Spleen (tissue), 11 donors: ENCODE measurements at regions not wholly inside any gene's neighbourhood (a gene's known extent, or its start where the extent isn't known, plus 50 kb on each side); places are given as distances from the start of the nearest gene placed in this dataset.

Source experiments
- DNase-seq: peaks from one replicate; pipeline ENCODE4 v3.0.0-alpha.2; 2020
- H3K27ac ChIP-seq, 8 donors: fragments of 200-600 bp; sonication (generic) in 7 of 8; 1 replicate in 4 of 8; 2 replicates in 4 of 8; pipeline versions ENCODE4 v1.5.0 to v1.8.0; 2016 to 2021; ENCODE audit warnings: inconsistent platforms in 4 of 8, mild to moderate bottlenecking in 4 of 8, moderate library complexity in 1 of 8
- H3K27me3 ChIP-seq, 7 donors: fragments of 200-600 bp; sonication (generic) in 6 of 7; replicated peaks in 1 of 7; 1 replicate in 4 of 7; 2 replicates in 3 of 7; pipeline versions ENCODE4 v1.5.0 to v1.8.0; 2016 to 2021; ENCODE audit warnings: inconsistent platforms in 3 of 7, mild to moderate bottlenecking in 1 of 7
- H3K36me3 ChIP-seq, 6 donors: fragments of 200-600 bp; sonication (generic) in 5 of 6; 1 replicate in 4 of 6; 2 replicates in 2 of 6; pipeline versions ENCODE4 v1.5.0 to v1.8.0; 2016 to 2021; ENCODE audit warnings: inconsistent platforms in 2 of 6
- H3K4me1 ChIP-seq, 6 donors: fragments of 200-600 bp; sonication (generic) in 5 of 6; 1 replicate in 3 of 6; 2 replicates in 3 of 6; pipeline versions ENCODE4 v1.5.0 to v1.8.0; 2016 to 2021; ENCODE audit warnings: inconsistent platforms in 3 of 6
- H3K4me3 ChIP-seq, 8 donors: fragments of 200-600 bp; sonication (generic) in 7 of 8; 1 replicate in 4 of 8; 2 replicates in 4 of 8; pipeline versions ENCODE4 v1.5.0 to v1.8.0; 2016 to 2021; ENCODE audit warnings: inconsistent platforms in 4 of 8, mild to moderate bottlenecking in 4 of 8, moderate library complexity in 2 of 8
- H3K9me3 ChIP-seq, 8 donors: fragments of 200-600 bp; sonication (generic) in 7 of 8; 1 replicate in 4 of 8; 2 replicates in 4 of 8; pipeline versions ENCODE4 v1.5.0 to v1.8.0; 2016 to 2021; ENCODE audit warnings: inconsistent platforms in 4 of 8
- POLR2A ChIP-seq, 3 donors: fragments of 450-650 bp; IDR thresholded peaks; one replicate each; pipeline ENCODE4 v1.5.1; 2017; ENCODE audit warnings: antibody characterized with exemption in 3 of 3, mild to moderate bottlenecking in 1 of 3
- POLR2AphosphoS5 ChIP-seq, 3 donors: sonication (generic); formaldehyde crosslinking; IDR thresholded peaks; one replicate each; pipeline ENCODE4 v1.5.1; 2017; ENCODE audit warnings: antibody characterized with exemption in 3 of 3
- WGBS, 5 donors: extraction: QIAGEN DNeasy Blood & Tissue Kit in 3 of 5; methylation state at CpG; one replicate each; pipeline versions ENCODE4 v1.1.5 to v1.1.7; 2013 to 2018; 5-methylcytosine and 5-hydroxymethylcytosine counted together
- intact Hi-C: fragments of 100-400 bp; cut with DNase I; formaldehyde crosslinking; loops from one replicate; pipeline ENCODE4 v1.15.0; 2023; ENCODE audit warnings: low total_unique reads
- TF ChIP-seq, protein P1 (sequence below), 11 experiments: fragments of 200-600 bp in 7 of 11; fragments of 450-650 bp in 4 of 11; sonication (generic) in 4 of 11; IDR thresholded peaks in 8 of 11; conservative IDR thresholded peaks in 3 of 11; 1 replicate in 7 of 11; 2 replicates in 4 of 11; pipeline versions ENCODE4 v1.4.0 to v1.8.0; 2016 to 2021; ENCODE audit warnings: antibody characterized with exemption in 11 of 11, inconsistent platforms in 4 of 11, mild to moderate bottlenecking in 1 of 11
- donor health status: healthy with polysubstance abuse.
- donor health status: DM: no; HTN: no; CAD: no; lungs with moderate emphysema.
- donor health status: DM: no; HTN: no; CAD: no.
- donor health status: Bipolar disorder and iron deficiency.
- donor health status: healthy.
- donor health status: DM: no; HTN: no; CAD: no.
- donor health status: DM: yes; HTN: yes; CAD: no.

DNA sequence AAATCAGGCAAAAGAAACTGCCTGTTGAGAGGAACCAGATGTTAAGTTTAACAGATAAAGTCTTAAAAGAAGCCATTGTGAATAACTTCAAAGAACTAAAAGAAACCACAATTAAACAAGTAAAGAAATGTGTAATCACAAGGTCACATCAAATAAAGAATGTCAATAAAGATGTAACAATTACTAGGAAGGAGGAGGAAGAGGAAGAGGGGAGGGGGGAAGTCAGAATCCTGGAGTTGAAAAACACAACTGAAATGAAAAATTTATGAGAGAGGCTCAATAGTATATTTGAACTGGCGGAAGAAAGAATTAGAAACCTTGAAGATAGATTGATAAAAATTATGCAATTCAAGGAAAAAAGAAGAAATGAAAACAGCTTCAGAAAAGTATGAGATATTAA lies 88.4 kb upstream of the CRIM1 start:
- H3K27ac ChIP-seq = no peak overlapping the region
- no peaks in the 10 kb centered on the region for H3K36me3 ChIP-seq
- H3K27me3 ChIP-seq = no peaks in the 10 kb centered on the region
- TF ChIP-seq, protein P1, sequence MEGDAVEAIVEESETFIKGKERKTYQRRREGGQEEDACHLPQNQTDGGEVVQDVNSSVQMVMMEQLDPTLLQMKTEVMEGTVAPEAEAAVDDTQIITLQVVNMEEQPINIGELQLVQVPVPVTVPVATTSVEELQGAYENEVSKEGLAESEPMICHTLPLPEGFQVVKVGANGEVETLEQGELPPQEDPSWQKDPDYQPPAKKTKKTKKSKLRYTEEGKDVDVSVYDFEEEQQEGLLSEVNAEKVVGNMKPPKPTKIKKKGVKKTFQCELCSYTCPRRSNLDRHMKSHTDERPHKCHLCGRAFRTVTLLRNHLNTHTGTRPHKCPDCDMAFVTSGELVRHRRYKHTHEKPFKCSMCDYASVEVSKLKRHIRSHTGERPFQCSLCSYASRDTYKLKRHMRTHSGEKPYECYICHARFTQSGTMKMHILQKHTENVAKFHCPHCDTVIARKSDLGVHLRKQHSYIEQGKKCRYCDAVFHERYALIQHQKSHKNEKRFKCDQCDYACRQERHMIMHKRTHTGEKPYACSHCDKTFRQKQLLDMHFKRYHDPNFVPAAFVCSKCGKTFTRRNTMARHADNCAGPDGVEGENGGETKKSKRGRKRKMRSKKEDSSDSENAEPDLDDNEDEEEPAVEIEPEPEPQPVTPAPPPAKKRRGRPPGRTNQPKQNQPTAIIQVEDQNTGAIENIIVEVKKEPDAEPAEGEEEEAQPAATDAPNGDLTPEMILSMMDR (IDR thresholded peaks at IDR 0.05 in 8 of 11, conservative IDR thresholded peaks at IDR 0.05 in 3 of 11) = no peak
- TF ChIP-seq POLR2A (IDR thresholded peaks at IDR 0.05) (no peak), POLR2AphosphoS5 (IDR thresholded peaks at IDR 0.05) (no peak)
- peaks cover 0 to 23% (median 19%) of the 10 kb centered on the region in 8 donors for H3K9me3 ChIP-seq
- 92 to 100% (median 96%) methylated on average over 1 of the region's 1 CpG for WGBS, 5 donors
- no peaks in the 10 kb centered on the region for H3K4me1 ChIP-seq
- no peak overlapping the region for H3K4me3 ChIP-seq
- intact Hi-C loops = no loop called here
- no peak for DNase-seq

DNA sequence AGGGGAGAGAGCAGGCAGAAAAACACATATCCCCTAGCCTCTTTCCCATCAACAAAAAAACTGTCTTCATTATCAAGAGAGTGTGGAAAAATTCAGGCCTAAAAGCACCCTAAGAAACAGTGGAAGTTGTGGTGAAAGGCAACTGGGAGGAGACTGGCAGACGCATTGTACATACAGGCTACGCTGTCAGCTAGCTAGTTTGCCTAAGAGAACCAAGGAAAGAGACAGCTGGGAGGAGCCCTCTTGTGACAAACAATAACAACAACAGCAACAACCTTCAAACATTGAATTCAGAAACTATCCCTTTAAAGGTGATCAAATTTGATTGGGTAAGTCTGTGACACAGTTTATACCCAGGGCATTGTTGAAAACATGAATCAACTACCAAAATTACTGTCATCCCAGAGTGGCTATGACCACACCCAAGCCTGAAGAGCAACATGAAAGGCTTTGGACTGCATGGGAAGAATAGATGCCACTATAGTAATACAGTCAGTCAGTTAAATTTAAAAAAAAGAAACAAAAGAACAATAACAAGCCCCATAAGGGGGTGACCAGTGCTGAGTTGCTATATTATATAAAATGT lies 88.9 kb upstream of the CRIM1 start:
- H3K9me3 ChIP-seq = peaks cover 0 to 23% (median 19%) of the 10 kb centered on the region in 8 donors

DNA sequence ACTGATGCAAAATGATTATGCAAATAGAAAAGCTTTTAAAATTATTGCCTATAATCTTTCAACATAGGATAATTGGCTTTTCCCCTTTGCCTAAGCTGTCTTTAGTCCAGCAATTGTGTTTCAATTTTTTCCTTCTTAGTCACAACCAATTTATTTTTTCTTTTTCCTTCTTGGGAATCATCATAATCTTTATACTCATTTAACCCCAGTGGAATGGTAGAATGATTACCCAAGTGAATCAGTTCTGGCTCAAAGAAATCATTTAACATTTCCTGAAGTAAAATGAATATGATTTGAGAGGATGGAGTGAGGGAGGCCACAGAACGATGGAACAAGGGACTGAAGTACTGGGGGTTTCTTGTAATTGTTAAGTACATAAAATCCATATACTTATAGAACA lies 93.0 kb upstream of the CRIM1 start:
- no peak overlapping the region for H3K4me3 ChIP-seq
- peaks cover 0 to 17% (median 13%) of the 10 kb centered on the region in 8 donors for H3K9me3 ChIP-seq
- H3K4me1 ChIP-seq = no peaks in the 10 kb centered on the region
- H3K36me3 ChIP-seq = no peaks in the 10 kb centered on the region
- intact Hi-C loops = no loop called here
- no peaks in the 10 kb centered on the region for H3K27me3 ChIP-seq
- 76 to 88% (median 83%) methylated on average over 1 of the region's 1 CpG for WGBS, 5 donors
- DNase-seq = no peak
- TF ChIP-seq POLR2AphosphoS5 (IDR thresholded peaks at IDR 0.05) = no peak
- TF ChIP-seq, protein P1 (IDR thresholded peaks at IDR 0.05 in 8 of 11, conservative IDR thresholded peaks at IDR 0.05 in 3 of 11) = no peak
- H3K27ac ChIP-seq = no peak overlapping the region

More for the DNA sequence above, 88.9 kb upstream of the CRIM1 start:
- Histone ChIP-seq H3K27me3 (no peaks in the 10 kb centered on the region), H3K36me3 (no peaks in the 10 kb centered on the region), H3K4me1 (no peaks in the 10 kb centered on the region), H3K27ac (no peak overlapping the region), H3K4me3 (no peak overlapping the region)
- intact Hi-C loops = no loop called here
- TF ChIP-seq POLR2A (IDR thresholded peaks at IDR 0.05) = no peak
- TF ChIP-seq, protein P1 (IDR thresholded peaks at IDR 0.05 in 8 of 11, conservative IDR thresholded peaks at IDR 0.05 in 3 of 11) = no peak
- TF ChIP-seq POLR2AphosphoS5 (IDR thresholded peaks at IDR 0.05) = no peak
- WGBS, 5 donors = 90 to 98% (median 94%) methylated on average over 2 of the region's 2 CpGs
- DNase-seq = no peak

DNA sequence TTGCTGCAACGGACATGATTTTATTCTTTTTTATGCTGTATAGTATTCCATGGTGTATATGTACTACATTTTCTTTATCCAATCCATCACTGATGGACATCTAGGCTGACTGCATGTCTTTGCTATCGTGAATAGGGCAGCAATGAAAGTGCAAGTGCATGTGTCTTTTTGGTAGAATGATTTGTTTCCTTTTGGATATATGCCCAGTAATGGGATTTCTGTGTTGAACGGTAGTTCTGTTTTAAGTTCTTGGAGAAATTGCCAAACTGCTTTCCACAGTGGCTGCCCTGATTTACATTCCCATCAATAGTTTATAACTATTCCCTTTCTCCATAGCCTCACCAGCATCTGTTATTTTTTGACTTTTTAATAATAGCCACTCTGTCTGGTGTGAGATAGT lies 99.7 kb upstream of the CRIM1 start:
- H3K27me3 ChIP-seq = no peaks in the 10 kb centered on the region
- H3K4me1 ChIP-seq = no peaks in the 10 kb centered on the region
- no peak for DNase-seq
- H3K9me3 ChIP-seq = no peaks in the 10 kb centered on the region
- H3K27ac ChIP-seq = no peak overlapping the region
- intact Hi-C loops = no loop called here
- WGBS, 5 donors = 39 to 66% (median 50%) methylated on average over 3 of the region's 3 CpGs
- H3K4me3 ChIP-seq = no peak overlapping the region
- no peaks in the 10 kb centered on the region for H3K36me3 ChIP-seq
- TF ChIP-seq, protein P1 (IDR thresholded peaks at IDR 0.05 in 8 of 11, conservative IDR thresholded peaks at IDR 0.05 in 3 of 11) = no peak
- no peak for TF ChIP-seq POLR2A (IDR thresholded peaks at IDR 0.05)
- TF ChIP-seq POLR2AphosphoS5 (IDR thresholded peaks at IDR 0.05) = no peak
